Activated CD8-positive, alpha-beta memory T cell treated with anti-CD3 and anti-CD28 coated beads, Interleukin-2, amount 50 U/mL, for 1 hour (primary cell): ENCODE measurements at regions not wholly inside any gene's neighbourhood (a gene's known extent, or its start where the extent isn't known, plus 50 kb on each side); places are given as distances from the start of the nearest gene placed in this dataset.

ENCODE experiments used
- DNase-seq: peaks from one replicate; pipeline ENCODE4 v3.0.0-alpha.2; 2020; ENCODE audit errors: extremely low read depth

DNA sequence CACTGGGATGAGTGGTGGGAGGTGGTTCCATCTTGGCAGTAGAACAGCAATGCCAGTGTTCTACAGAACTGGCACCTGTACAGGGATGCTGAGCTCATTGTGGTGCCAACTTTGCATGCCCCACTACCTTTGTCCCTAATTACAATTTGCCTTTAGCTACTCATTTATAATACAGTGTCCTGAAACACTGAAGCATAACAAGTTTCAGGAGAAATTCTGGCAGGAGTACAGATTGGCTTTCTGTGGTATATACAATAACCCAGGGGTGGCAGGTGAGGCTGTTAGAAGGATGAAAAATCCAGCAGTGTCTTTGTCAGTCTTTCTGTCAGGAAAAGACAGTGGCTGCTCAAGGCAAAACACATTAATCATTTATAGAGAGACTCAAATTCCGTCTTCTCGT is 240.3 kb downstream of the FAM76B start:
- DNase-seq: no peak

GRCh38 chr11:95548416-95548815 is 241.2 kb downstream of the FAM76B start:
- no peak for DNase-seq

GRCh38 chr11:95547976-95548375 is 241.6 kb downstream of the FAM76B start:
- no peak for DNase-seq

- DNase-seq: no peak
Observed at GRCh38 chr11:95547186-95547585, 242.4 kb downstream of the FAM76B start.

DNA sequence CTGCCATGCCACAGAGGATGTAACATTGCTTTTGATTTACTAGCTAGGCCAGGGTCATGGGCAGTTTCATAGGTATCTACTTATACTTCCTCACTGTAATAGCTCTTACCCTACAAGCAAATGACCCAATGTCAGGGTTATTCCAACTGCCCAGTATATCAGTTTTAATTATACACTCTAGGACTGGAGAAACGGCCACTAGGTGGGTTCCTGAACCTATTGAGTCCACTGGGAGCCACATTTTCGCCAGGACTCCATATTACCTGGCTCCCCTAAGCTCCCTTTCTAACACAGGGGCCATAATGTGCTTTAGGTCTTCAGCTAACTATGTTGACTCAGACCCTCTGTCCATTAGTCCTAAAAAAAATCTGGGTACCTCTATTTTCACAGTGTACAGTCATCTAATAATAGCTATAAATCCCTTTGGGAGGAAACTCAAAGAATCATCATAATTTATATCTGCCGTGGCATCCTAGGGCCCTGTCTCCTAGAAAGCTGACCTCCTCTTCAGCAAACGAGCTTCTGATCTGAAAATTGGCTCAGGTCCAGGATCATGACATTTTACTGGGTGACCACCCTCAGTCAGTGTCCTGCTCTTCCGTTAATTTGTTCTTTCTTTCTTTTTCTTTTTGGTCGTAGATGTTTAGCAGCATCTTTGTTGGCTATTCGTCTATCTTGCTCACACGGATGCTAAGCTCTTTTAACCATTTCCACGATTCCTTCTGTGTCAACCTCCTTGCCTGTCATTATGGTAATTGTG is 244.3 kb downstream of the FAM76B start:
- no peak for DNase-seq

DNA sequence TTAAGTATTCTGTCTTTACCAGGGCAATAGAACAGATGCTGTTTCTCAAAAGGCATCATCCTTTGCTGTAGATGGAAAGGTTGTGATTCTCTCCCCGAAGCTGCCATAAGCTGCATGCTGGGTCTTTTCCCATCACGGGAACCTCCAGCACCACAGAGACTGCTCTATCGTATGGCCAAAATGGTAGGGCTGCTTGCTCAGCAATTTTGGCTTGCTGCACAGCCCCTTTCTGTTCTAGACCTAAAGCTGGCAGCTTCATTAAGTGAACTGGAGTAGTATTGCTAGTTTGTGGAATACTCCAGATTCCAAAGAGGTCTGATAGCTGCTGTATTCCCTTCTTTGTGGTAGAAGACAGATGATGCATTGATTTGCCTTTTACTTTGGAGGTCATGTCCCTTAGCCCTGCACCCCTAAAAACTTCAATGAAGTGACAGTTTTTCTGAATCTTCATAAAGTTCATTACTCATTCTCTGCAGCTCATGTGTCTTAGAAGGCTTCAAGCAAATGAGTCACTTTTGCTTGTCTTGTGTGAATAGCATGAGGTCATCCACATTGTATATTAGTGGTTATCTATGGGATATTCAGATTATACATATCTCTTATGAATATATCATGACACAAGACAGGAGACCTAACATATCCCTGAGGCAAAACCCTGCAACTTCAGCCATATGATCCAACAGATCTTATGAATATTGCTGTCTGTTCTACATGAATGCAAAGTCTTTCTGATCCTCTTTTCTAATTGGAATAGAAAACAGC is 245.3 kb downstream of the FAM76B start:
- no peak for DNase-seq

GRCh38 chr11:95542868-95543551 is 246.6 kb downstream of the FAM76B start:
- no peak for DNase-seq

DNA sequence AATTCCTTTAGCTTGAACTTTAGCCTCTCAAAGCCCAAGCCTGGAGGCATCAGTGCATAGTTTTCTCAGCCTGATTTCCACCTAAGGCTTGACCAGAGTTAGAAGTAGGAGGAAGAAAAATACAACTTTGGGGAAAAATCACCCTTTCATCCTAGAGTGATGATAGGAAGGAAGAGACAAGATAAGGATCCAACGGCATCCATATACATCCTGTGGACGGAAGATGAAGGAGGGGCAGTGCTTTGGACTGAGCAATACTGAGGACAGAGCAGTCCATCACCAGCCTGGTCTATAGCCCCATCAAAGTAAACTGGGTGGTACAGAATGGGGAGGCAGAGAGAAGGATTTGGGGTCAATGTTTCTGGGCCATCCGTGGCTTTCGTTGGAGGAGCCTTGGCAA is 247.9 kb downstream of the FAM76B start:
- no peak for DNase-seq

DNA sequence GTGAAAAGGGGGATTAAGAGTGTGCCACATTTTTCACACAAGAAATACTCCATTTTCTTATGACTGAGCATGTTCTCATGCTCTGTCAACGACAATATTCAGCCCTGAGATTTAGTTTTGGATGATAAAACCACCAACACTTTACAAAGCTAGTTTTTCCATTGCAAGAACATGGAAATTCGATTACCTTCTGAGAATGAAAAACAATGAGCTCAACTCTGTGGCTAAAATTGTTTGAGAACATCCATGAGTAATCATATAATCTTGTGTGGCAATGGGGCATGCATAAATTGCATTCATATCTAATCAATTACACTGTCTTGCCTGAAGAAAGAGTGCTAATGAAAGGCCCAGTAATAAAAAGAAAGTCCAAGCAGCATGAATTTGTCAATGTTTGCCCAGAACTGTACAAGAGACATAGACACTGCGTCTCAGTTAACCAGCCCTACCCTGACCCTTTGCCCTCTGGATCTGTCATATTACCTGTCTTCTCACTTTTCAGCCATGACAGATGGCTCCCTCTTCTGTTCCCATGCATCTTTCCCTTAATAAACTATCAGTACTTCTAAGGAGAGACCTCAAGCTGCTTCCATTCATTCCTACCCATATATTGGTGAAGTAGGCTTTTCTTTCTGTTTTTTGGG is 253.4 kb downstream of the FAM76B start:
- no peak for DNase-seq

DNA sequence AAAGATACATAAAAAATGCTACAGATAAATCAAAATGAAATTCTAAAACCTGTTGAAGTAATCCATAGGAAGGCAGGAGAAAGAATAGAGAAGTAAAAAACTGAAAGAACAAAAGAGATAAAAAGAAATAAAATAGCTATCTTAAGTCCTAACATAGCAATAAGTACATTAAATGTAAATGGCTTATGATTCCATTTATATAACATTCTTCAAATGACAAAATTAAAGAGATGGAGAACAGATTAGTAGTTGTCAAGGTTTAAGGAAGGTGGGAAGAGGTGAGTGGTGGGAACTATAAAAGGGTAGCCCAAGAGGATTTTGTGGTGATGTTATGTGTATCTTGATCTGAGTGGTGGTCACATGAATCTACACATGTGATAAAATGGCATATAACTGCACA is 254.8 kb downstream of the FAM76B start:
- no peak for DNase-seq

GRCh38 chr11:95534226-95534625 is 255.4 kb downstream of the FAM76B start:
- DNase-seq: no peak

GRCh38 chr11:95531116-95531515 is 258.5 kb downstream of the FAM76B start:
- no peak for DNase-seq

- no peak for DNase-seq
Observed at GRCh38 chr11:95524314-95525036, 265.1 kb downstream of the FAM76B start.

DNA sequence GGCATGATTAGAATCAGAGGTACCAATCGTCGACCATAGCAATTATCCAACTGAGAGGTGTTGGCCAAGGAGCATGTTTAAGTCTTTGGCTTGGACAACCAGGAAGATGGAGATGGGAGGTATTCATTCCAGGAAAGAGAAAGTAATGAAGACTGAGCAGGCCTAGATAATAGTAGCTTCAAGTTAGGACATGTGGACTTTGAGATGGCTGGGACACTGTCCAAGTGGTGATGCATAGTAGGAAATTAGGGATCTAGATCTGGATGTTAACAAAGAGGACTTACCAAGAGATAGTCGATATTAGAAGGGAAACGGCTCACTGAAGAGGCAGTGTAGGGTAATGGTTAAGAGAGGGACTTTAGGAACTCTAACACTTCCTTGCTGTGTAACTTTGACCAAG is 266.7 kb downstream of the FAM76B start:
- no peak for DNase-seq

- DNase-seq: no peak
Observed at GRCh38 chr11:95521862-95522261, 267.7 kb downstream of the FAM76B start.

GRCh38 chr11:95521133-95521542 is 268.4 kb downstream of the FAM76B start:
- DNase-seq: no peak

DNA sequence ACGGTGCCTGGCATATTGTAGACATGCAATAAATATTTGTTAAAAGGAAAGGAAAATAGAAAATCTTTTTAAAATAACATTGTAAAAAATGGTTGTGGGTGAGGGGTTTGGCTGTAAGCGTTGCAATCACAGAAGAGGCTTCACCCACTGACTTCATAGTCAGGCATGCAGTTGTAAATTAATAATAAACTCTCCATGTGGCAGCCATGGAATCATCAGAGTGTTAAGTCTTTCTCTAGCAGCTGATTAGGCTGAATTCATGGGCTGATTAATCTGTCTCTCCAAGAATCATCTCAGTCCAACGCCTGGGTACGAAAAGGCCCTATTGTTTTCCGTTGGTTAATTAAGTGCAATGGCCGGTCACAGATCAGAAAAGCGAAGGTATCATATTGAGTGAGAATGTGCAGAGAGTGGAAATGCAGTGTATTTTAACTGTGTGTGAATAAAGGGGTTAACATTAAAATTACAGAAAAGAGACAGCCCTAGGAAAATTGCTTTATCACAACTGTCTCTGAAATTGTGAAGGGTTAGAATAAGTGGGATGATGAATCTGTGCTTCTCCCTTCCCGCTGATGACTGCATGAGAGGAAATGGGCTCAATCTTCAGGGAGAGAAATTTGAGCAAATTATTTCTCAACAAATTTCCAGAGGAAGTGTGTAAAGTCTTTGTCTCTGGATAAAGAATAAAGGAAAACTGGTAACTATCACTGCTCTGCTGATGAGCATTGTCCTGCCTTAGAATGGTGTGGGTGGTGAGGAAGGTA is 269.0 kb downstream of the FAM76B start:
- no peak for DNase-seq

GRCh38 chr11:95519912-95520311 is 269.7 kb downstream of the FAM76B start:
- DNase-seq: no peak

DNA sequence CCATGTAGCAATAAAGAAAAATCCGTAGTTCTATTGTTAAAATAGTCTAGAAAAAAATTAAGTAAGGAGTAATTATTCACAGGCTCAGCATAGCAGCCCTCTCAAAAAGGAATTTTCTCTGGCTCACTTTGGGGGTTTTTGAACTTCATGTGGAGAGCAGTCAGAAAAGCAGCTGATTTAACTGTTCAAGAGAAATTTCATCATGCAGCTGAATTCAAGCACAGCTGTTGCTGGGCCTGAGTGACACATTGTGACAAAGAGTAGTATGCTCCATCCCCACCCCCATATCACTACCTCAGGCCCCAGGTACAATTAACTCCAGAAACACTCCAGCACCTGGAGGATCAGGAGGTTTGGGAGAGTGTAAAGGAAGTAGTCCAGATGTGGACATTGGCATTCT is 272.1 kb downstream of the FAM76B start:
- no peak for DNase-seq

DNA sequence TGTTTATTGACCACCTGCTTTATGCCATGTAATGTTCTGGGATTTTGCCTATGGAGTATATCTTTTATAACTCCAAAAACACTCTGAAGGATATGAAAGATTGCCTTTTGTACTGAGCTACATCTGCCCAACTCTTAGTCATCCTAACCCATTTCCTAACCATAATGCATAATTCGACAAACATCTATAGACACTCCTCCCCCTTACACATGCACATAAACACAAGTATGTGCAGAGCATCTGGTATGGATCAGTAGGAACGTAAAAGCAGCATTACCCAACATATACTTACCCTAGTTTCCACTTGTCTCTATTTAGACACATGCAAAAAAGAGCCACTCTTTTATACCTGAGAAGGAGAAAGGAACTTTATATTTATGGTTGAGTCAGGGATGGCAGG is 272.8 kb downstream of the FAM76B start:
- no peak for DNase-seq

- DNase-seq: no peak
Observed at GRCh38 chr11:95516175-95516574, 273.4 kb downstream of the FAM76B start.
